ENCODE measurements at regions not wholly inside any gene's neighbourhood (a gene's known extent, or its start where the extent isn't known, plus 50 kb on each side); places are given as distances from the start of the nearest gene placed in this dataset.

- TF ChIP-seq CTCF (IDR thresholded peaks at IDR 0.05 in 8 of 11, conservative IDR thresholded peaks at IDR 0.05 in 3 of 11) = no peak
- TF ChIP-seq POLR2AphosphoS5 (IDR thresholded peaks at IDR 0.05) = no peak
- TF ChIP-seq POLR2A (IDR thresholded peaks at IDR 0.05) = no peak
Observed at GRCh38 chr14:44211718-44212117, 295.4 kb downstream of the FSCB start.

All from spleen (tissue), 7 donors.